Renal cortex interstitium (tissue), 11 donors: ENCODE measurements at regions not wholly inside any gene's neighbourhood (a gene's known extent, or its start where the extent isn't known, plus 50 kb on each side); places are given as distances from the start of the nearest gene placed in this dataset.
"Not testable (repeated sequence)": the region's sequence is repeated elsewhere in the genome, so short reads cannot be mapped to it uniquely, and the experiment has no call there.

Experiments used
- DNase-seq, 11 donors: peaks; one replicate each; pipeline ENCODE4 v3.0.0-alpha.2; 2013; ENCODE audit warnings: low read depth in 9 of 11, low spot score in 4 of 11; ENCODE audit errors: extremely low read depth in 1 of 11

GRCh38 chr4:95898226-95898625 lies 58.3 kb downstream of the PDHA2 start:
- DNase-seq = no peak

- no peak for DNase-seq
Observed at GRCh38 chr4:95909211-95909610, 69.3 kb downstream of the PDHA2 start.

DNA sequence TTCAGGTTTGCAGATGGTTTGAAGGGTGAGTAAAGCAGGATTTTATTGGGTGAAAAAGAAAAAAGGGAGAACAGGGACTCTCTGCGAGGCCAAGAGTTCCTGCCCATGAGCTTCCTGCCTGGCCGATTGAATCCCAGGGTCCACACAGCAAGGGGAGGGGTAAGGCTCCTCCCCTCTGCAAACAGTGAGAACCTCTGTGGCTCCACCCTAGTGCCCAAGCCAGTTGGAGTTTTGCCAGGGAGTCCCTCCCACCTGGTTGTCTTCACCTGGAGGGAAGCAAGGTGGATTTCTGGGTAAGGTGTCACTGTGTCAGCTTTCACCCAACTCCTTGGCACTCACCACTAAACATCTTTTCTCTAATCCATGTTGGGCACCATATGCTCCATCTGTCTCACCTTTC lies 70.9 kb downstream of the PDHA2 start:
- DNase-seq = no peak

DNA sequence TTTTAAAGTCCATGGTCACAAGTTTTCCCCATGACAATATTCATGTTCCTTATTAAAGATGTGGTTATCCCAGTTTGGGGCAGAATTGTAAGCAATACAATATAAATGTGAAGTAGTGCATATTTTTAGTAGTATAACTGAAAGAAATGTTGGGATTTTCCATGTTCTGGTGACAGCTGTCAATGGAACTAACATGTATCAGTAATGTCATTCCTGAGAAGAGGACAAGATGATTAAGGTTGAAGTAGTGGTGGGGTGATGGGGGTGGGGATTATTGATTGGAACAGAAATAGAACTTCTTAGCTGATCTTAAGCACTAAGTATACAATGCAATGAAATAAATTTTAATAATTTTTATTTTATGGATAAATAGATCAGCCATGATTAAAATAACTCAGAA lies 81.6 kb downstream of the PDHA2 start:
- DNase-seq = no peak

GRCh38 chr4:95929448-95930064 lies 89.7 kb downstream of the PDHA2 start:
- DNase-seq = no peak

DNA sequence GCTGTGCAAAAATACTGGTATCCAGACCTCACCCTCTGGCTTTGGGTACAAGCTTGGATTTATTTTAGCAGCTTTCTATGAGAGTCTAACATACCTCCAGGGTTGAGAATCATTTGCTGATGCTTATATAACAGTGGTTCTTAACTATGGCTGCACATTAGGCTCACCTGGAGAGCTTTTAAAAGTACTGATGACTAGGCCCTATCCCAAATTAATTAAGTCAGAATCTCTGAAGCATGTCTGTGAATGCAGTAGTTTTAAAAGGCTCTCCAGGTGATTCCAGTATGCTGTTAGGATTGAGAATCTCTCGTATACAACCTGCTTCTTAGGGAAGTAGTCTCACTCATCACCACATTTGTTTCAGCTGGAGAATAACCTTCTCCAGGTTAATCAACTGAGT lies 99.2 kb downstream of the PDHA2 start:
- no peak for DNase-seq

DNA sequence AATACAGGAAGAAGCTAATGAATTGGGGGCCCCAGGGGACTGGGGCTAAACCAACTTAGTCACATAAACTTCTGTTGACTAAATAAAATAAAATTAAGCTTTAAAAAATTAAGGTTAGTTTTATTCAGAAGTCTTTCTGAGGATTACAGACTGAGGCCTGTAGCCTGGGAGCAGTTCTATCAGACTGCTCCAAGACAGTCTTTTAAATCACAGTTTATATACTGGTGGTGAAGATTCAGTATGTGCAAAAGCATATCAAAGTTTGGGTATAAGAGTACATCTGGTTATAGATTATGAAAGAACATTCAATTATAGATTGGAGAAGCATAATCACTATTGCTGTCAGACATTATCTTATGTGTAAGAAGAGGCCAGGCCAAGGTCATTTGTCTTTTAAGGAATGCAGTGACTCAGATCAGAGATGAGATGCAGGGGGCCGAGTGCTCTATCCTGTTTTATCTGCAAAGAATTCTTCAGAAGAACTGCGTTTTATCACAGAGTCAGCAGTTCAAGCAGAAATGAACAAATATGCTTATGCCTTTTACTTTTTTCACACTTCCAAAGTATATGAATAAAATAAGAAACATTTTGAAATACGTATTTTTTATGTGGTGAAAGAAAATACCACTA lies 109.4 kb downstream of the PDHA2 start:
- no peak for DNase-seq

- no peak for DNase-seq
Observed at GRCh38 chr4:95949808-95950207, 109.9 kb downstream of the PDHA2 start.

GRCh38 chr4:95952538-95952937 lies 112.6 kb downstream of the PDHA2 start:
- not testable (repeated sequence) for DNase-seq

- no peak for DNase-seq
Observed at GRCh38 chr4:95956094-95956493, 116.2 kb downstream of the PDHA2 start.

DNA sequence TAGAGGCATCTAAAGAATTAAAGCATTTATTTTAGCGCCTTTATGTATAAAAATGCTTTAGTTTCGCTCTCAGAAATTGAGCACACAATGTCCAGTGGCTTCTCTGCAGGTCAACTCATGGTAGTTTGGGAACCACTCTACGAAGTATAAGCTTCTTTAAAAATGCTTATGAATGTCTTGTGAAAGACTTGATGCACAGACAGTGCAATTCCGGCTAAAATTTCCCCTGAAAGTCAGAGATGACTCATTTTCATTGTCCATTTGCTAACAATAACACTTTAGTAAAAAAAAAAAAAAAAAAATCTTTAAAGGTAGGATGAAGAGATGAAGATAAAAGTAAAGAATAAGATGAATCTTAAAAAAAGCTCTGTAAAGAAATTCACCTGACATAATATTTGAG lies 117.2 kb downstream of the PDHA2 start:
- DNase-seq = no peak

DNA sequence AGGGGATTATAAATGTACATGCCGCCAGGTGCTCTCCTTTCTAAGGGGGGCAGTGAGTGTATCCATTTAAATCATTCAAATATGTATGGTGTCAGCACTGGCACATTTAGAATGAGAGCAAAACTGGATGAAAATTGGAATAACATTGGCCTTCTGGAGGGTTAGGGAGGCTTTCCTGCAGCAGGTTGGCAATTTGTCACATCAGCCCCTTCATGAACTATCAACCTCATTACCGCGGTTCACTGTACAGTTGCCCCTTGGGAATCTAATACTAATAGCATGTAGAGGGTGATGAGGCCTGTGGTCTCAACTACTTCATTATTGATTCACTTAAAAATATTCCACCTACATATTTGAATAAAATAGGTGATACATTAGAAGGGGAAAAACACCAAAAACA lies 117.9 kb downstream of the PDHA2 start:
- DNase-seq = no peak

GRCh38 chr4:95959182-95959581 lies 119.3 kb downstream of the PDHA2 start:
- no peak for DNase-seq

GRCh38 chr4:95959633-95960032 lies 119.7 kb downstream of the PDHA2 start:
- no peak for DNase-seq

DNA sequence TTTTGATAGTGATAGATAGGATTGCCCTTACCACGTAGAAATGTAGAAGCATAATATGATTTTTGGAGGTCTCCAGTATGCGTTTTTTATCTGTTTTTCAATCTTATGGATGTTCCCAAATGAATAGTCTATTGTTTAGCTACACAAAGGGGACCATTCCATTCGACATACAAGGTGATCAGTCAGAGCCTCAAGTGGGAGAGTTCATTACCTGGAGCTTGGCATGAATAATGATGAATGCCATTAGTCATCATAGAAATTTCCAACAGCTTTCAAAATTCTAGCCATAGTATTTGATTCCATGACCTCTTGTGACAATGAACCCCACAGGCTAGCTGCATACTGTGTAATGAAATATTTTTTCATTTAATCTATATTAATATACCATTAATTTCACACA lies 123.6 kb downstream of the PDHA2 start:
- DNase-seq = no peak

- DNase-seq = no peak
Observed at GRCh38 chr4:95979961-95980876, 140.3 kb downstream of the PDHA2 start.

GRCh38 chr4:95980877-95981360 lies 141.0 kb downstream of the PDHA2 start:
- no peak for DNase-seq

DNA sequence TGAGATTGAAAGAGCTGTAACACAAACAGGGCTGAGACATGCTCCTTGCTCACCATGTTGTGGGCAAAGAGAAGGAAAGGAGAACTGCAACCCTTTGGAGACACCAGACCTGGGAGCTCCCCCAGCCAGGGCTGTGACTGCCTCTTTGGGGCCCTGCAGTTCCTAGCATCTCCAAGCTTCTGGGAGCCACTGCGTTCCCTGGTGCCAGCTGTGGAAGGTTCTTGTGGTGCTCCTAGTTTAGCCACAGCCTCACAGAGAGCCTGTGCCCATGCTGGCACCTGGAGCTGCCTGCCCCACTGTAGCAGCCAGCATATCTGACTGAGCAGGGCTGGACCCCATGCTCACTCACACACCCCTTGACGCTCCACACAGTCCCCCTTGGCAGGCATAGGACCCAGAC lies 141.7 kb downstream of the PDHA2 start:
- no peak for DNase-seq

- DNase-seq = no peak
Observed at GRCh38 chr4:95982516-95982915, 142.6 kb downstream of the PDHA2 start.

- no peak for DNase-seq
Observed at GRCh38 chr4:95984081-95984480, 144.2 kb downstream of the PDHA2 start.
